ENCODE measurements at regions not wholly inside any gene's neighbourhood (a gene's known extent, or its start where the extent isn't known, plus 50 kb on each side); places are given as distances from the start of the nearest gene placed in this dataset.

DNA sequence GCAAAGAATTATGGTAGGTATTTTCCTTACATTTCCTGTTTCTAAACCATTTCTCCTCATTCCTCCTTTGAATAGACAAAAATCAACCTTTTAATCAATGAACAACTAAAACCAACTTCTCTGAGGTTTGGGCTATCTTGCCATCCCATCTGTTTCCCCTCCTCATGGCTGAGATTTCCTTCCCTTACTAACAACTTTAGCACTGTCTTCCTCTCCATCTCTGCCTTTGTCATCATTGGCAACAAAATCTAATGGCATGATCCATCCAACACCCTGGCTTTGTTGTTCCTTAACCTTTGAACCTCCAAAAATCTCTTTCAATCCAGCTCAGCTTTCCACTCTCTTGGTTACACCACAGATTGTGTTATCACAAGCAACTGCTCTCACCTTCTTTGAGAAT lies 95.3 kb upstream of the FAM136A start:
- DNase-seq, result no peak

DNA sequence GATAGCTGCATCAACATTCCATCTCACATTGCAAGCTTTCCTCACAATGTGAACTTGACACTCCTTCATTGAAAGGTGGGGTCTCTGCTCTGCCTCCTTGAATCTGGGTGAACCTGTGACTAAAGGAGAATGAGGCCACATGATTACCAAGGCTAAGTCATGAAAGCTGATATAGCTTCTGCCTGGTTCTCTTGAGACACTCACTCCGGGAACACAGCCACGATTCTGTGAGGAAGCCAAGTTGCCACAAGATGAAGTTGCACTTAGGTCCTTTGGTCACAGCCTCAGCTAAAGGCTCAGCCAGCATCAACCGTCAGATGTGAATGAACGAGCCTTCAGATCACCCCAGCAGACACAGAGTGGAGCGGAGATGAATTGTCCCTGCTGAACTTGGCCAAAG lies 94.7 kb upstream of the FAM136A start:
- no peak for DNase-seq

DNA sequence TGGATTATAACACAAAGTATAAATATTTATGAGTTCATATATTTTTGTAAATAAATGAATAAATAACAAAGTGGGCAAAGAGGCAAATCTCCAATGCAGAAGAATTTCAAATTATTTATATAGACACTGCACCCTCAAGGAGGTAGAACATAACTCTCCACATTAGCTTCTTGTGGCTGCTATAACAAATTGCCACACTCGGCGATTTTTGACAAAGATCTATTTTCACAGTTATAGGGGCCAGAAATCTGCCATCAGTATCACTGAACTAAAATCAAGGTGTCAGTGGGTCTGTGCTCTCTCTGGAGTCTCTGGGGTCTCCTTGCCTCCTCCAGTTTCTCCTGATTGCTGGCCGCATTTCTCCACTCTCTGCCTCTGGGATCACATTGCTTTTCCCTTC lies 92.0 kb upstream of the FAM136A start:
- DNase-seq, result no peak

DNA sequence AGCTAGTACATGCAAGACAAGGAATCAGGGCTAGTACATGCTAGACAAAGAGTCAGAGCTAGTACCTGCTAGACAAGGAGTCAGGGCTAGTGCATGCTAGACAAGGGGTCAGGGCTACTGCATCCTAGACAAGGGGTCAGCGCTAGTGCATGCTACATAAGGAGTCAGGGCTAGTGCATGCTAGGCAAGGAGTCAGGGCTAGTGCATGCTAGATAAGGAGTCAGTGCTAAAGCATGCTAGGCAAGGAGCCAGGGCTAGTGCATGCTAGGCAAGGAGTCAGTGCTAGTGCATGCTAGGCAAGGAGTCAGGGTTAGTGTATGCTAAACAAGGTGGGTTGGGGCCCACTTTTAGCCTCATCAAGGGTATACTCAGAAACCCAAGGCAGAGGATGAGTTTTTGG lies 90.1 kb upstream of the FAM136A start:
- DNase-seq, result no peak

DNA sequence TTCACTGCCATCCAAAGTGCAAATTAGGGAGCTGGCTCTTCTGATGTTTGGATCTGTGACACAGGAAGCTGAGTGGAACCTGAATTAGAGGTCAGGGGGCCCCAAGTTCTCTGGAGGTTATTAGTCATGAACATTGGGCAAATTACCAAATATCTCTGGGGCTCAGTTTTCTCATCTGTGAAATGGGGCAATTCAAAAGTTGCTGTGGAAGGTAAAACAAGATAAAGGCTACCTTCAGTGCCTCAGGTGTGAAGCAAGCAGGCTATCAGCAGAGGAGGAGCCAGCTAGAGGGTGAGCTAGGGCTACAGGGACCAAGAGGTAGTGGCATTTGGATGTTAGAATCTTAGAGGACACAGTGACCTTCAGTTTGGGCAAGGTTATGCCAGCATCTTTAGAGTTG lies 89.4 kb upstream of the FAM136A start:
- no peak for DNase-seq

DNA sequence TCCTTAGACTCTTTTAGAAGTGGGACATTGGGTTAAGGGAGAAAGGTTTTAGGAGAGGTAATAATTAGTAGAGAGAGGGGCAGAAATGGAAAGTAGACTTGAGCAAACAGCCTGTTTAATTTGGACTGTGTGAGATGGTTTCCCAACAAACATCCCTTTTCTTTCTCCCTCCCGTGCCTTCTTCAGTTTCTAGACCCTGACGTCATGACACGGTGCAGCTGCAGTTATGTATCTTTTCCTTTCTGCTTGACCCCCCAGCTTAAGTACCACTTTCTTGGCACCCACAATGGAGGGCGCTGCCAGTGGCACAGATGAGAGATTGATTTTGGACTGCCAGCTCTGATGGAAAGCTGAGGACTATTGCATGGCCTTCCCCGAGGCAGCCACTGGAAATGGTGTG lies 86.9 kb upstream of the FAM136A start:
- no peak for DNase-seq

DNA sequence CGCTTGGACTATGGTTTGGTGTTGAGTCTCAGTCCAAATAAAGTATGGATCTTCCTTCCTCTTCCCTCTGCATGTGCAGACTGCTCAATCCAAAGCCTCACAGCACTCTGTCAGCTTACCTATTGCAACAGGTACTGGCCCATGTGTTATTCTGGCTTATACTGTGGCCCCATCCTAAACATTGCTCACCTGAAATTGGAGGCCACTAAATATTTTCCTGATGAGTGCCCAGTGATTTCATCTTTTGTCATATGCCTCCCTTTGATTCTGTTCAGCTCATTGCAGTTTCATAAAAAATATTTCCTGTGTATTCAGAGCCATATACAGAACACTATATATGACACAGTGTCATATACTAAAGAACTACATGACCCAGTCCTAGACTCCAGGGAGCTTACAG lies 86.3 kb upstream of the FAM136A start:
- no peak for DNase-seq

DNA sequence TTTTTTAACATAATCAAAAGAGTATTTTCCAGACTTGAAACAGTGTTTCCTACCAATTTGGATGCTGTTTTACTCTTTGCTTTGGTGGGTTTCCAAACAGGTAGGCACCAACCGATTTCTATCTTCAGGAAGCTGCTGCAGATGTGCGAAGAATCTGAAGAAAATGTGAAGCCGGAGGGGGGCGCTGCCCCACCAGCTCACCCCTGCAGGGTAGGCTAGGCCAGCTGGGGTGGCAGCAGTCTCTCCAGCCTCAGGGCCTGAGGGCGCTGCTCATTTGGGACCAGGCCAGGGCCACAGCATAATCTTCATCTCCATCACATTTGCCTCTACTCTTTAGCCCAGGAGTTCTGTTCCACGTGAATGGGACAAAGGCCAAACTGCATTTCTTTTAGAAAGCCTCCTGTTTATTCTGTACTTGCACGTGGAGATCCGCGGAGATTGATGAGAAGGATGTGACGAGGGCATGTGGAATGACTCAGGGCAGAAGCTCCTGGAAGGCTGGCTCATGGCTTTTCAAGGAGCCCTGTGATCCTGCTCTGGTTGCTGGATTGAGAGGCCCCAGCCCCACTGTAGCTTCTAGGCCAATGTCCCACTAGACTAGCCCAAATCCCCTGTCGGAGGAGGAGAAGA lies 84.2 kb upstream of the FAM136A start:
- DNase-seq, result no peak

DNA sequence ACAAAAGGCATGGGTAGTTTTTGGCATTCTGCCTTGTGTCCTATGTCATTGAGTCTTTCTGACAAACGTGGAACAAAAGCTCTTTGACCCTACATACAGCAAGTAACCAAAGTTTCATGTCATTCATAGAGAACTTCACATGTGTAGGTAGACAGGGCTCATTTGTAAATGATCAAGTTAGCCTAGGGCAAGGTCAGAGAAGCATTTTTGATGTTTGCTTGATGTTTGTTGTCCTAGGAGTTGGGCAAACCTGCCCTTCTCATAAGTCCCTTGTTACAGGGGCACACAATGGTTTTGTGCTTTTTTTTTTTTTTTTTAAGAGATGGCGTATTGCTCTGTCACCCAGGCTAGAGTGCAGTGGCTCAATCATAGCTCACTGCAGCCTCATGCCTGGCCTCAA lies 83.3 kb upstream of the FAM136A start:
- DNase-seq, result no peak

DNA sequence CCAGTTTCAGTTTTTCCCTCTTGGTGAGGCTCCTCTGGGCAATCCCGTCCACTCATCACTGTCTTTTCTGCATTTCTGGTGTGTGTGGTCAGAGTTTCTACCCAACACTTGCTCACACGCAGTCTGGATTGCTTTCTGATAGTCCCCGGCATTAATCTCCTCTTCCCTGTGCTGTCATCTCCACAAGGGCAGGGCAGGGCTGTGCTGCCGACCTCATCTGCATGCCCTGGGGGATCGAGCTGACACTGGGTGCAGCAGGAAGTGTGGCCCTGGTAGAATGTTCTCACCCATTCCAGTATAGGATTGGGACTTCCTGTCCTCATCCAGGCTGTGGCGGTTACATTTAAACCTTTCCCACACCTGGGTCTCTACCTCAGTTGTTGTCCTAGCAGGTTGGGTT lies 80.0 kb upstream of the FAM136A start:
- no peak for DNase-seq

DNA sequence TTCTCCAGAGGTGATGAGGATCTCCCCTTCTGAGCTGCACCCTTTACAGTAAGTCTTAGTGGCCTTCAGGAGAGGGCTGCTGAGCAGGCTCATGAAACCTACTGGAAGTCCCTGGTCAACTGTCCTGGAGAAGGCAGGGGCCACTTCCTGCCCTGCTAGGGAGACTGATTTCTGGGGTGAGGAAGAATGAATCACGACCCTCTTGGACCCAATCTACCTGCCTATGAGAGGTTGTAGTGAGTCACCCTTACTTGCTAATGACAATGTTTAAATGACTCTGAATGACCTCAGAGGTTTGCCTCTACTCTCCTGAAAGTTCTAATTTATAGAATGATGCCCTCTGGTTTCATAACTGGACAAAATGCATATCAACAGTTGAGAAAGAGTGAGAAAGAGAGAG lies 79.4 kb upstream of the FAM136A start:
- no peak for DNase-seq

DNA sequence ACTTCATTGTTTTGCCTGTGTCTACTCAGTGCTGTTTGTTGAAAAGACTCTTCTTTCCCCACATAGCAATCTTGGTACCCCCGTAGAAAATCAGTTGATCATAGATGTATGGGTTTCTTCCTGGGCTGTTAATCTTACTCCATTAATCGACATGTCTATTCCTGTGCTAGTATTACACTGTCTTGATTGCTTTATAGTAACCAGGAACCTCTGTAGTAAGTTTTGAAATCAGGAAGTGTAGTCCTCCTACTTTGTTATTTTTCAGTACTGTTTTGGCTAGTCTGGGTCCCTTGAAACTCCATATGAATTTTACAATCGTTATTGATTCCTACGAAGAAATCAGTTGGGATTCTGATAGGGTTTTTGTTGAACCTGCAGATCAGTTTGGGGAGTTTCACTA lies 78.8 kb upstream of the FAM136A start:
- DNase-seq, result no peak

DNA sequence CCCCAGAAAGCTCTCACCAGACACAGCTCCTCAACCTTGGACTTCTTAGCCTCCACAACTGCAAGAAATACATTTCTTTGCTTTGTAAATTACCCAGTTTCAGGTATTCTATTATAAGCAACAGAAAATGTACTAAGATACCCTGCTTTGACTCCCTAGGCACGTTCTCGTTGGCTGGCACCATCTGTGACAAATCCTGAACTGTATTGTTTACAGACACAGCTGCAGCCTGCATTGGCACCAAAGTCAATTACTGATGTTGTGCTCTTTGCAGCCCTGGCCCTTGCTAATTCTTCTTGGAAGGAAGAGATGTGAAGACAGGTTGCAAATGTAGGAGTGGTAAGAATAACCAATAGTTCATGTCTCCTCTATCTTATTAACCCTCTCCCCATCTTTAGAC lies 72.7 kb upstream of the FAM136A start:
- no peak for DNase-seq

DNA sequence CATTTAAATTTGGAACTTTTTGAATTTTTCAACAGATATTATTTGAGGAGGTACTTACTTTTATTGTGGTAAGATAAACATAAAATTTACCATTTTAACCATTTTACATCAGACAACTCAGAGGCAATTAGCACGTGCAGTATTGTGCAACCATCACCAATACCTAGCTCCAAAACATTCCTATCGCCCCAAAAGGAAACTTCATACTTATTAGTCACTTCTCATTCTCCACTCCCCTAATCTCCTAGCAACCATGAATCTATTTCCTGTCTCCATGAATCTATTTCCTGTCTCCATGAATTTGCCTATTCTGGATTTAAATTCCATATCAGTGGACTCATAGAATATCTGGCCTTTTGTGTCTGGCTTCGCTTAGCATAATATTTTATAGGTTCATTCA lies 69.9 kb upstream of the FAM136A start:
- no peak for DNase-seq

DNA sequence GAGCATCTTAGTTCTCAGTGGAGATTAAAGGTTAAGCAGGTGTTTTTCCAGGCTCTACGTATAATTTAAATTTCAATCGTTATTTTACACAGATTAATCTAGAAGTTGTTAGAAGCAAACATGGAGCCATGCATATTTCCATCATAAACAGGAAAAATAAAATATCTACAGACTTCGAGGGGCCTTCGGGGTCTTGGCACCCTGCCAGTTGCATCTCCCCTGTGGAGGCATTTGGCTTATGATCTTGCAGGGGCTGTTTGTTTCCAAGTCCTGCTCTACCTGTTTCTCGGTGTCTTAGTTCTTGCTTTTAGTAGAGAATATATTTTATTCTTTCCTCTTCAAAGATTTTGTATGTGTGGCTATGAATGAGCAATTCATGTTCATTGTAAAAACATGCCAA lies 67.2 kb upstream of the FAM136A start:
- DNase-seq, result no peak

DNA sequence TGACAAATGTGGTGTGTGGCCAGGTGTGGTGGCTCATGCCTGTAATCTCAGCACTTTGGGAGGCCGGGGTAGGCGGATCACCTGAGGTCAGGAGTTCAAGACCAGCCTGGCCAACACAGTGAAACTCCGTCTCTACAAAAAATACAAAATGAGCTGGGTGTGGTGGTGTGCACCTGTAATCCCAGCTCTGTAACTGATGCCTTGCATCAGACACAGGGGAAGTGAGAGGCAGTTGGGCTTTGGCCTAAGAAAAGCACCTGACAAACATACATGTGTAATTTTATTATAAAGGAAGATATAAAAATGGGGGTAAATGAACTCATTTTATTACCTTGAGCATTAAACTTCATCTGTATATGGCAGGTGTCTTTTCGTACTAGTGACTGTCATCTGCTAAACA lies 66.7 kb upstream of the FAM136A start:
- DNase-seq, result no peak

DNA sequence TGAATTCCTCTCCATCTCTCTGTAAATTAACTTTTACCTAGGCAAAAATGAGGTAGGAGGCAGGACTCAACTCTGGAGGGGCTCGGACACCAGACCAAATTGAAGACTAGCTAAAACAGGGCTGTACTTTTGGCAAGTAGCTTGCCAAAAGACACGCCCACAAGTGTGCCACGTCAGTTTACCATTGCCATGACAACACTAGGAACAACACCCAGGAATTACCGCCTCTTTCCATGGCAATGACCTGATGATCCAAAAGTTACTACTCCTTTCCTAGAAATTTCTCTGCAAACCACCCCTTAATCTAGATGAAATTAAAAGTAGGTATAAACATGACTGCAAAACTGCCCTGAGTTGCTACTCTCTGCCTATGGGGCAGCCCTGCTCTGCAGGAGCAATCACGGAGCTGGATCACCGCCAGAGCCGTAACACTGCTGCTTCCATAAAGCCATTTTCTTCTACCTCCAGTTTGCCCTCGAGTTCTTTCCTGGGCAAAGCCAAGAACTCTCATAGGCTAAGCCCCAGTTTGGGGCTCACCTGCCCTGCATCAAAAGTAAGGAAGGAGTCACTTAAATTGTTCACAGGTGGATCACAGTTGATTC lies 66.0 kb upstream of the FAM136A start:
- DNase-seq, result peak; percentile 31

DNA sequence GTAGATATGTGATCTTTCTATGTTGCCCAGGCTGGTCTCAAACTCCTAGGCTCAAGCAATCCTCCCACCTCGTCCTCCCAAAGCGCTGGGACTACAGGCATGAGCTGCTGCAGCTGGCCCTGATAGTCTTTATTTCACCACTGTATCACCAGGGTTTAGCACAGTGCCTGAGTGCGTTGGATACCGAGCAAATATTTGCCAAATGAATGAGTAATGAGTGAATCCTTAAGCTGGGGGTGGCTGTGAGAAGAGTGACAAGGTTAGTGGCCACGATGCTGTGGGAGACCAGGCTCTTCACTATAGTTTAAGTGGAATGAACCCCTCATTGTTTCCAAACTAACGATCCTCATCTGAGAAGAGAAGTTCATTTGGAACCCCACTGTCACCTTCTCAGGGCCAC lies 60.8 kb upstream of the FAM136A start:
- DNase-seq, result no peak

DNA sequence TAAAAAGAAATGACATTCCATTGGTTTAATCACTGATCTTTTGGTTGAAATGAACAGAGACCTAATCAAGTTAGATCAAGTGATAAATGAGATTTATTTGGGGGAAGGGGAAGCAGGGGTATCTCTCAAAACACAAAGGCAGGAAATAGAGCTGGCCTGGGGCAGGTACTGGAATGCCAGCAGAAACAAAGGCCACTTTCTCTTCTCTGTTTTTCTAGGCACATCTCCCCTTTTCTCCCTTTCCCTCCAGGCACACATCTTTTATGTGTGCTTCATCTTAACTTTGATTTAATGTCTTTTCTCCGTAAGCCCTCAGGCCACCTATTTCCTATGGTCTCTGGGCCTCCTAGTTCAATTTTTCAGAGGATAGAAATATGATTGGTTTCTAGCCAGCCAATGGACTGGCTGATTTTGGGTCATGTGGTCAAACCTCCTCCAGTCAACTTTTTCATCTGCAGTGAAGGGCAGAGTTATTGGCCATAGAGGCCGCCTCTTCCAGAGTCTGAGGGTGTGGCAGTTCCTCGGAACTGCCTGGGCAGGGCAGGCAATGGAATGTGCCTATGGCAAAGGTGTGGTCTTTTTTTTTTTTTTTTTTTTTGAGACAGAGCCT lies 58.9 kb upstream of the FAM136A start:
- no peak for DNase-seq

DNA sequence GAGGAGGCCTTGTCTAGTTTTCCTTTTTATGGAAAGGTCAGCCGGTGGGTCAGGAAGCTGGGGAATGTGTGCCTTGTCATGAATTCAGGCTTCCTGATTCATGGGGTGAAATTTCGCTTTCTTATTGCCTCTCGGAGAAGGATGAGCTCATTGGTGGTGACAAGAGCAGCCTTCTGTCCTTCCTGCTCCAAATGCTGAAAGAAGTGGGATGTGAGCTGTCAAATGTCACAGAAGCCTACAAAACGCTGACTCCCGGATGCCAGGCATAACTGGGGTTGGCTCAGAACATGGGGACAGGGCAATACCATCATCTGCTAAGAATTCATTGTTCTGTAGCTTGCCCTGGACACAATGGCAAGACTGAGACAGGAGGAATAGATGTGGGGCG lies 55.8 kb upstream of the FAM136A start:
- DNase-seq, result no peak

DNA sequence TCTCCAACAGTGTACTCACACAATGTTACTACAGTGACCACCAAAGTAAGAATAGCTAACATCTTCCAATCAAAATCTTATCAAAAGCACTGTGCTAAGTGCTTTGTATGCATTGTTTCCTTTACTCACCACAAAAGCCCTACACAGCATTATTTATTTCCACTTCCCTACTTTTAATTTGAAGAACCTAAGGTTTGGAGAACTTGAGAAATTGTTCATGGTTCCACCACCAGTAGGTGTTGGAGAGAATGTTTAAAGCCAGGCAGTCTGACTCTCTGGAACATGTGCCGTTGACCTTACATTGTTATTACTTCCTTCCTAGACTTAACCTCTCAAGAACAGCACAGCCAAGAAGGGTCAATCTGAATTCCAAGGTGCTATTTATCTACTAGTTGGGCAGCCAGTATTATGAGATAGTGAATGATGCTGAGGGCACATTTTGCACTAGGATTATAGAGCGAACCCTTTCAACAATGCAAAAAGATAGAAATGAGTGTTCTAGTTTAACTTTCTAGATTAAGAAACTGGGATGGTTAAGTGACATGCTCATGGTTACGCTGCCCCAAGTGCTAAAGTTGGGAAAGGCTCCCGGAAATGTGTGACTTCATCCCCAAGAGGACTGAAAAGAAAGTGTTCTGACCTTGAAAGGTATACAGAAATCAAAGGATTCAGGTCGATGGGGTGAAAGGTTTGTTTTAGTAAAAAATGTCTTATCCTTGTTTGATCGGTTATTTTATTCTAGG lies 55.2 kb upstream of the FAM136A start:
- no peak for DNase-seq

DNA sequence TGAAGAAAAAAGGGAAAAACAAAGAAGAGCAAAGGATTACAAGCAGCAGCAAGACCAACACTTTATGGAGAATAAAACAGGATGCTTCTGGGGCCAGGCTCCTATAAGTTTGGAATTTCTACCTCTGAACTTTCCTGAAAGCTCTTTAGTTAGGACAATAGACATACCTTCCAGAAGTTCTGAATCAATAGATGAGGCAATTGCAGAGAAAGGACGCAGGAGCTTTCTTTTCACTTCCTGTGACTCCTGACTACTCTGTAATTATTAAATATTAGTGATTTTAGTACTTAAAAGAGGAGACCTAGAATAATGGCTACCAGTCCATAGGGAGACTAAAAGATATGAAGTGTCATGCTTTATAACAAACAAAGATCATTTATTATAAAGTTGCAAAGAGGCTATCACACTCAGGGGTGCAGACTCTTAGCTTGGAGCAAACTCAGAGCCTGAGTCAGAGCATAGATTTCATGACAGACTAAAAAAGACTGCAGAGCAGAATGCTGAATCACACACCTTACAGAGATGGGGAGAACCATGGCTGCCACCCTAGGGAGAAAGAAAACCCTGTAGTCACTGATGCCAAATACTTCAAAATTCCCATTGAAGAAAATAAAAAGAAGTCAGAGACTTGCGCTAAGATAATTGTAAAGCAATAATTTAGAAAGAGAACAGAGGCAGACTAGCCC lies 52.5 kb upstream of the FAM136A start:
- no peak for DNase-seq
